HG03565 (cell line): ENCODE measurements at regions not wholly inside any gene's neighbourhood (a gene's known extent, or its start where the extent isn't known, plus 50 kb on each side); places are given as distances from the start of the nearest gene placed in this dataset.

Experiments
- ATAC-seq: cut with Tn5 transposase; IDR thresholded peaks from one replicate; pipeline ENCODE4 v1.9.1; 2021; ENCODE audit warnings: mild to moderate bottlenecking, moderate library complexity; ENCODE audit not compliant: unreplicated experiment

DNA sequence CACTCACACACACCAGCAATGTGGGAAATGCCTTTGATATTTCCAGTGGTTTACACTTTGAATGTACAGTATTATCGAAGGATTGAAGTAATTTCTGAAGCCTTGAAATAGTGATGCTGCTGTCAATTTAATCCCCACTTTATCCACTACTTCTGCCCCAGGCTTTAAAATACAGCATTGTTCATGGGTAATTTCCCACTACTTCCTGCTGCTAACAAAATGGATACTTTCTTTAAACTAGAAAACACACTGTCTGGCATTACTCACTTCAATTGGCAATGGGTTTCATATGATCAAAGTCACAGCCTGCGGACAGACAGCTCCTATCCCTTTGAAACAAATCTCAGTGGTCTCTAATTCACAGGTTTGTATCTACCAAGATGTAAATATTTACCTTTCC lies 292.2 kb downstream of the CDH11 start:
- ATAC-seq, result no peak

GRCh38 chr16:64826374-64826773 lies 295.5 kb downstream of the CDH11 start:
- no peak for ATAC-seq

DNA sequence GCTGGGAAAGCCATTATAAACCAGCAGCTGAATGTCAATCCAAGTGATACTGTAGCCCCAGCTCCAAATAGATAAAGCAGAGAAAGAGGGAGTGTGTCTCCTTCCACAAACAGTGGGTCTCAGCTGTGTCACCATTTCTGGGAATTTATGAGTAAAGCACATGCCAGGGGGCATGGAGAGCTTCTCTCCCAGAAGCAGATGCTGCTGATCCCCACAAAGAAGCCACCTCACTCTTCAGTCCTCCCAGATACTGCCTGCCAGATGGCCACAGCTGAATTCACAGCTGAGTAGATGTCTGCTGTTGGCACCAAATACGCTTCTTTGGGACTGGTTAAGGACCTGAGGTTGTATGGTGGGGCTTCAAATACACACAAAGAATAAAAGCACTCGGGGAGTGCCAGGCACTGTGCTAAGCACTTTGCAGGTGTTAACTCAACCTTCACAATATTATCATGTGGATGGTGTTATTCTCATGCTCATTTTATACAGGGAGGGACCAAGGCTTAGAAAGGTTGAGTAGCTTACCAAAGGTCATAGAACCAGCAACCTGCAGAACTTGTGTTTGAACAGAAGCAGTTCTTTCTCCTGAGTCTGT lies 298.3 kb downstream of the CDH11 start:
- ATAC-seq, result no peak

DNA sequence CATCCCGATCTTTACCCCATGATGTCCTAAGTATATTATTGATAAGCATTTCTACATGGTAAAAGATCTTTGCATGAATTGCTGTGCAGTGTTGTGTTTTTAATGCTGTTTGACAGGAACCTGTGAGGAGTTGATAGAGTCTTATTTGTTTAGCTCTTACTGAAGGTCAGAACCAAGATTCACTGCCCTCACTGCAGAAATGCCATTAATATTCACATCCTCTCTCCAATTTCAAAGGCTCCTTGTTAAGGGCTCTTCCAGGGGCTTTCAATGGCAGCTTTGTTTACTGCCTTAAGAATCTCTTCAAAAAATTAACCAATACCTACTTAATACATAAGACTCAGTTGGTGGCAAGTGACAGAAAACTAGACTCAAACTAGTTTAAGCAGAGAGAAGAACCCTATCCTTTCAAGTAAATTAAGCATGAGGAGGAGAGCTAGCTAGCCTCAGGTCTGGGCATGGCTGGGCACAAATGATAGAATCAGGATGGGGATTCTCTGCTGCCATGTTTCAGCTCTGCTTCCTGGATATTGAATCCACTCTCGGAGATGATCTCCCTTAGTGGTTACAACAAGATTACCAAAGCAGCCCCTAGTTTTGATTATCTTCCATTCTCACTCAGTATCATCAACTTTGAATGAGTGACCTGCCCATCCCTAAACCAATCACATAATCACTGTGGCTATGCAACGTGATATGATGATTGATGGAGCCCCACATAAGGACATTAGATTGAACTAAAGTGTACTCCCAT lies 311.8 kb downstream of the CDH11 start:
- ATAC-seq, result no peak

DNA sequence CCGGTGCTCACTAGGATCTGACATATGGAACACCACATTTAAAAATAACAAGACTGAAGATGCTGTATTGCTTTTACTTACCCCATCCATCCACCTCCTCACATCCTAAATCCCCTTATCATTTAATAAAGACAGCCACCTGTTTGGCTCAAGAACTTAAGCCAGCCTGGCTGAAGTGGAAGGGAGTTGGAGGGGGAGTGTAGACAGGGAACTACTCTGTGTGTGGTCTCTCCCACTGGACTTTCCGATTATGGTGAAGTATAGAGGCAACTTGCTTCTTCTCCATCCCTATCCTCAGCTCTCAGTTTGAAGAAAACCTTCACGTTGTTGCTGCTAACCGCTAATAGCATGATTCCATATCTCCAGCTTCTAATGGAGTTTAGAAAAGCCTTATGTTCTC lies 313.4 kb downstream of the CDH11 start:
- ATAC-seq, result no peak

DNA sequence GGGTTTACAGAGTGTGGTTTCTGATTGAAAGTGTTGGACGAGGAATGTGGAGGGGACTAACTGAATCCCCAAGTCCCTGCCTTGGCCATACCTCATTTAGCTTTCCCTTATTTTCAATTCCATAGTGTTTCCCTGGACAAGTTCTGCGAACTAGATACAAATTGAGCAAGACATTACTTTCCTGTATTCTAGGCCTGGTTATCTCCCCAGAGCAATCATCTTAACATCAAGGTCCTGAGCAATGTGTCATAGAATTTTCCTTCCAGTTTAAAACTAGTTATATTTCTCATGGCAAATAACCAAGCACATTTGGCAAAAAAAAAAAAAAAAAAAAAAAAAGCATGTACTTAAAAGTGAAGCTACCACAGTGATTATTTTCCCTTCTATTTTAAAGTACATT lies 330.1 kb downstream of the CDH11 start:
- no peak for ATAC-seq

GRCh38 chr16:64784635-64785034 lies 337.2 kb downstream of the CDH11 start:
- no peak for ATAC-seq

GRCh38 chr16:64782484-64782883 lies 339.4 kb downstream of the CDH11 start:
- no peak for ATAC-seq

- ATAC-seq, result no peak
These were observed 341.4 kb downstream of the CDH11 start for GRCh38 chr16:64780445-64780844.

- no peak for ATAC-seq
These were observed 343.1 kb downstream of the CDH11 start for GRCh38 chr16:64778777-64779176.

GRCh38 chr16:64773638-64774037 lies 348.2 kb downstream of the CDH11 start:
- ATAC-seq, result no peak

DNA sequence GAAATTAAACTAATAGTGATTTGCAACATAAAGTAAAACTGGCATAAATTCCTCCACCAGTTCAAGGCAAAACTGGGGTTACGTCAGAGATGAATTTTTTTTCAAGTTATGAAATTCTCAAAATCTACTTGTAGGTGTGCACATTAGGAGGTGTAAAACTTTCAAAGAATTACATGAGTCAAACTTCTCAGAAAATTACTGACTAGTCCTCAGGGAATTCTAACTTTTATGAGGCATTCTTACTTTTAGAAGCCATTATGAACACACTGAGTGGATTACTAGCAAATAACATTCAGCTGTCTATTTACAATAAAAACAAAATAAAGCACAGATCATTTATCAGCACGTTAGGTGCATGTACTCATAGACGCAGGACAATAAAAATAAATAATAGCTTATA lies 348.7 kb downstream of the CDH11 start:
- no peak for ATAC-seq

DNA sequence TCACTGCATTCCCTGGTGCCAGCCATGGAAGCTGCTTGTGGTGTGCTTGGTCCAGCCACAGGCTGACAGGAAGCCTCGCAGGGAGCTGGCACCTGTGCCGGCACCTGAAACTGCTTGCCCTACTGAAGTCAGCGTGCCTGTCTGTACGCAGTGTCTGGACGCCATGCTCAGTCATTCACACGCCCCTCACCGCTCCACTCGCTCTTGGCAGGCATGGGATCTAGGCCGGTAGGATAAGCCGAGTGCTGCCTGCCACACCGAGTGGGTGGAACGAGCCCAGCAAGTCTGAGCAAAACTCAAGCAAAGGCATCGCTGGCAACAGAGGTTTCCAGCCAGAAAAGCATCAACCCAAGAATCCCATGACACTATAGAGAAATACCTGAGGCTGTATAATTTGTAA lies 350.6 kb downstream of the CDH11 start:
- ATAC-seq, result no peak

DNA sequence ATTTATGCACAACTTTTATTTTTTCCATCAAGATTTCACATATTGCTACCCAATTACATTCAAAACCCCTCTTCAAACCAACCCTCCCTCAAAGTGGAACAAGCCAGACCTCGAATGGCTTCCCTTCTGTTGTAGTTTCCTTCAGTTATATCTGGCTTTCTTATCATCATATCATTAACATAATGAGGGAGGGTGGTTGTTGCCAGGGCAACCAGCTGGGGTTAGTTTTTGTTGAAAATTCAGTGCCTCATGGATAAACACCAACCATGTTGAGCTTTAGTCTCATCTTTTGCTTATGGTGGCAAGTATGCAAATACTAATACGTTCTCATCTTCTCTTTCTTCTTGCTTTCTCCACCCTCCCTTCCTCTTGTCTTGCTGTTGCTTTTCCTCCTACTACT lies 359.7 kb downstream of the CDH11 start:
- no peak for ATAC-seq

- ATAC-seq, result no peak
These were observed 367.6 kb downstream of the CDH11 start for GRCh38 chr16:64754279-64754678.

DNA sequence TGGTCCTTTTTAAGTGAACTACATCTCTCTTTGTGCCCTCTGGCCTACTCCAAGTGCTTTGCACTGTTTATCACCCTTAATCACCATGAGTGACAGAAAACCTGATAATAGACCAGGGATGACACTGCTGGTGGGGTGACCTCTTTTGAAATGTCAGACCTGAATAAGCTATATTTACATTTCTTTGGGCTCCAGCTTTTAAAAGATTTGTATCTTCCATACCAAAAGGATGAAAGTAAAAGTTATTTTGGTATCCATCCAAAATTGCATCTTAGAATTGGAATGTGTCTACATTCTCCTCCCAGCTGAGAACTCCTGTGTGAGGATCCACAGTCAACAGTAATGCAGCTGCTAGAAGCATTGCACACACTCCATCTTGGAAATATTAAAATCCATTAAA lies 370.0 kb downstream of the CDH11 start:
- ATAC-seq, result no peak

- no peak for ATAC-seq
These were observed 372.5 kb downstream of the CDH11 start for GRCh38 chr16:64749346-64749745.

- ATAC-seq, result no peak
These were observed 376.5 kb downstream of the CDH11 start for GRCh38 chr16:64745258-64745930.

DNA sequence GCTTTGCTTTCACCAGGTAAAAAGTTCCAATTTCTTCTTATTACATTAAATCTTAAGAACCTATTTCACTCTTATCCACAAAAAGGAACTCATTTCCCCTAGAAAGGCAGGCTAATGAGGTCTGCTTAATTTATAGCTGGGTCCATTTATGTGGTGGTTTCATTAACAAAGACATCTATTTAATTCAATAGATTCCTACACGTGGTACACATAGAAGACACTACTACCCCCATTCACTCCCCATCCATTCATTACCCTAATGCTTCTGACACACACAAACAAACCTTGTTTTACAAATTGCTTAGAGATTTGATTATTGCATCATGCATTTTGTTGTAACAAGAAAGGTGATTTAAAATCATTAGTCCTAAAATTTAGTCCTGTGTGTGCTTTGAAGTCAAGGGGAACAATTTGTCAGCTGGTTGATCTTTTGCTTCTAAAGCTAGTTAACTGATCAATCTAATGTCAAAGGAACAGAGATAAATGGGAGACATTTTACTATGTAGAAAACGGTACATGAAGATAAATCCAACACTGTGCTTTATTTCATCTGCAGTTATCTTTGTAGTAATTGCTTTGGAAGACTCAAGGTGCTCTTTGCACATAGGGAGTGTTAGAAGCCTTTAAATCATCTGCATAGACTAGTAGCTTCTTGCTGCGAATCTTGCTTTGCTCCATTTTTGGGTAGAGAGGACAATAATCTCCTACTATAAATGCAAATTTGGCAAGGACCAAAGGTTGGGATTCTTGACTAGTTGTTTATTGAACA lies 379.2 kb downstream of the CDH11 start:
- ATAC-seq, result no peak

DNA sequence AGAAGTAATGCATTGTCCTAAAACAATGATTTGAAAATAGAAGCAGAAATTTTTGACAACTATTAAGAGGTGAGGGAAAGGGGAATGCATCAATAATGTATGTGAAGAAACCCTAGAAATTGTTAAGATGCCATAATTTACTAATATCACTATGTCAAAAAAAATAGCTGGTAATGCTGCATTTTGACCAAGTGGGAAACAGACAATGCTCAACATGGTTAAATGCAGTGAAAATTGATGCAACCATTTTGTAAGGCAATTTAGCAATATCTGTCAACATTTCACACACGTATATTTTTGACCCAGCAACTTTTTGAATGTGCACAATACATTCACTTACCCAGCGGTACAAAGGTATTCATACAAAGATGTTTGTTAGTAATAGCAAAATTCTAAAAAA lies 381.6 kb downstream of the CDH11 start:
- ATAC-seq, result no peak

- no peak for ATAC-seq
These were observed 383.4 kb downstream of the CDH11 start for GRCh38 chr16:64738321-64738960.
